ENCODE measurements at regions not wholly inside any gene's neighbourhood (a gene's known extent, or its start where the extent isn't known, plus 50 kb on each side); places are given as distances from the start of the nearest gene placed in this dataset.
"Not testable (repeated sequence)": the region's sequence is repeated elsewhere in the genome, so short reads cannot be mapped to it uniquely, and the experiment has no call there.

DNA sequence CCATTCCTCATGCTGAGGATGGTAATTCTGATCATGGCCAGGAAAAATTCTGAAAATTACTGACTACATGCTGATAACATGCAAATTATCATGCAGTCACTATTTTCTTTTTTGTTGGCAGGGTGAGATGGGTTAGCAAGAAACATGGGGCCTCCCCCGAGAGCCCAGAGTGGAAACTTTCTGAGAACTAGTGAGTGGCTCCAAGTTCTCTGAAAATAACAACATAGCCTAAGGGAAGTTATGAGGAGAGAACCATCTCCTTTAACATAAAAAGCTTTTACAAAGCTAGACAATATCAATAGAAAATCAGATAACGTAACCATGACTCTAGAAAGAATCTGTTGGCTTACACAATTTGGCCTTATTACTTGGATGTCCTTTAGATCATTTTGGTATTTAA lies 254.2 kb downstream of the PLOD2 start:
- no peak overlapping the region for H3K4me3 ChIP-seq (ENCODE audit: low read length)
- no peaks in the 10 kb centered on the region for H3K27me3 ChIP-seq (ENCODE audit: control insufficient read depth in 1 of 2, insufficient read depth in 2 of 2, low read length in 2 of 2)
- no peak overlapping the region for H3K27ac Mint-ChIP-seq
- ChIA-PET POLR2A (no interaction called here), CTCF (no interaction called here)
- H3K4me1 ChIP-seq (ENCODE audit: insufficient read depth, low read length), result no peaks in the 10 kb centered on the region
- H3K36me3 Mint-ChIP-seq (ENCODE audit: low read depth), result no peaks in the 10 kb centered on the region
- no peak overlapping the region for H3K4me3 Mint-ChIP-seq
- intact Hi-C loops (cut with DNase I, micrococcal nuclease), result no loop called here
- no peak for DNase-seq
- peaks cover 0 to 16% of the 10 kb centered on the region in 2 experiments for H3K9me3 ChIP-seq (ENCODE audit: control insufficient read depth in 1 of 2, insufficient read depth in 1 of 2, low read length in 2 of 2)
- H3K36me3 ChIP-seq (ENCODE audit: insufficient read depth, low read length), result no peaks in the 10 kb centered on the region
- H3K27ac ChIP-seq (ENCODE audit: low read depth in 1 of 2, low read length in 2 of 2), result no peak overlapping the region
- ATAC-seq (ENCODE audit: poor library complexity), result no peak
- H3K9me3 Mint-ChIP-seq, result peaks cover 5% of the 10 kb centered on the region
- H3K27me3 Mint-ChIP-seq, result no peaks in the 10 kb centered on the region
- TF ChIP-seq, protein P1, sequence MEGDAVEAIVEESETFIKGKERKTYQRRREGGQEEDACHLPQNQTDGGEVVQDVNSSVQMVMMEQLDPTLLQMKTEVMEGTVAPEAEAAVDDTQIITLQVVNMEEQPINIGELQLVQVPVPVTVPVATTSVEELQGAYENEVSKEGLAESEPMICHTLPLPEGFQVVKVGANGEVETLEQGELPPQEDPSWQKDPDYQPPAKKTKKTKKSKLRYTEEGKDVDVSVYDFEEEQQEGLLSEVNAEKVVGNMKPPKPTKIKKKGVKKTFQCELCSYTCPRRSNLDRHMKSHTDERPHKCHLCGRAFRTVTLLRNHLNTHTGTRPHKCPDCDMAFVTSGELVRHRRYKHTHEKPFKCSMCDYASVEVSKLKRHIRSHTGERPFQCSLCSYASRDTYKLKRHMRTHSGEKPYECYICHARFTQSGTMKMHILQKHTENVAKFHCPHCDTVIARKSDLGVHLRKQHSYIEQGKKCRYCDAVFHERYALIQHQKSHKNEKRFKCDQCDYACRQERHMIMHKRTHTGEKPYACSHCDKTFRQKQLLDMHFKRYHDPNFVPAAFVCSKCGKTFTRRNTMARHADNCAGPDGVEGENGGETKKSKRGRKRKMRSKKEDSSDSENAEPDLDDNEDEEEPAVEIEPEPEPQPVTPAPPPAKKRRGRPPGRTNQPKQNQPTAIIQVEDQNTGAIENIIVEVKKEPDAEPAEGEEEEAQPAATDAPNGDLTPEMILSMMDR (IDR thresholded peaks at IDR 0.05), result no peak
- H3K4me1 Mint-ChIP-seq (ENCODE audit: low read depth), result no peaks in the 10 kb centered on the region

DNA sequence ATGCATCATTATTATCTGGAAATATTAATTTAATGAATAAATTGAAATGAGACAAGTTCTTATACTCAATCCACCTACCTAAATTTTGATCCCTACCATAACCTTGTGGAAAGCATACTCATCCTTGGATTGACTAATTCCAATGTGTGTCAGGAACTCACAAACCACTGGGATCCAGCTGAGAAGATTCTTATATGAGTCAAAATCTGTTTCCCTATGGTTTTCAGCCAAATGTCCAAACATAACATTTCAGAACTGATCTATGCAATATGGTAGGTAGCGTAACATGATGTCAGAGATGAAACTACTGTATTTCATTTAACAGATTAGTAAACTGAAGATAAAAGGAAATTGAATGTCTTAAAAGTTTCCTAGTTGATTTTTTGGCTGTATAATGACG lies 250.0 kb downstream of the PLOD2 start:
- no peak overlapping the region for H3K27ac ChIP-seq (ENCODE audit: low read depth in 1 of 2, low read length in 2 of 2)
- TF ChIP-seq, protein P1 (IDR thresholded peaks at IDR 0.05), result no peak
- no peaks in the 10 kb centered on the region for H3K9me3 ChIP-seq (ENCODE audit: control insufficient read depth in 1 of 2, insufficient read depth in 1 of 2, low read length in 2 of 2)
- H3K27me3 ChIP-seq (ENCODE audit: control insufficient read depth in 1 of 2, insufficient read depth in 2 of 2, low read length in 2 of 2), result no peaks in the 10 kb centered on the region
- ATAC-seq (ENCODE audit: poor library complexity), result no peak
- H3K4me1 ChIP-seq (ENCODE audit: insufficient read depth, low read length), result no peaks in the 10 kb centered on the region
- ChIA-PET CTCF (no interaction called here), POLR2A (no interaction called here)
- Mint-ChIP-seq H3K36me3 (ENCODE audit: low read depth) (no peaks in the 10 kb centered on the region), H3K4me1 (ENCODE audit: low read depth) (no peaks in the 10 kb centered on the region), H3K27me3 (no peaks in the 10 kb centered on the region), H3K9me3 (peaks cover 3% of the 10 kb centered on the region), H3K27ac (no peak overlapping the region), H3K4me3 (no peak overlapping the region)
- intact Hi-C loops (cut with DNase I, micrococcal nuclease), result no loop called here
- no peak overlapping the region for H3K4me3 ChIP-seq (ENCODE audit: low read length)
- no peaks in the 10 kb centered on the region for H3K36me3 ChIP-seq (ENCODE audit: insufficient read depth, low read length)
- DNase-seq, result no peak

DNA sequence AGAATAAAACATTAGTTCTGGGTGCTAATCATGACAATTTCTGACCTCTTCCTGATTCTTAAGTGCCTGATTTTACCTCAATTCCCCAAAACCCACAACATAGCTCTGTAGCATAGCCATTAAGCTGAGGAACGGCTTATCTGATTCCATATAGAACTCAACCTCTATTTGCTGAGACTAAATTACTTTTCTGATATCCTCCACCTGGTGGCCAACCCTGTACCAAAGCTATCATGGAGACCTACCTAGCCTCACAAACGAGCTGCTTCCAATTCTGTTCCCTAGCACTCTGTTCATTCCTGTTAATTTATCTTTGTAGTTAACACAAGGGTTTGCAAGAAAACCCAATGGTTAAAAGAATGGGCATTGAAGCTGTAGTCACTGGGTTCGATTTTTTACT lies 245.2 kb downstream of the PLOD2 start:
- Histone ChIP-seq H3K9me3 (ENCODE audit: control insufficient read depth in 1 of 2, insufficient read depth in 1 of 2, low read length in 2 of 2) (no peaks in the 10 kb centered on the region), H3K4me3 (ENCODE audit: low read length) (no peak overlapping the region), H3K27ac (ENCODE audit: low read depth in 1 of 2, low read length in 2 of 2) (no peak overlapping the region), H3K27me3 (ENCODE audit: control insufficient read depth in 1 of 2, insufficient read depth in 2 of 2, low read length in 2 of 2) (no peaks in the 10 kb centered on the region), H3K36me3 (ENCODE audit: insufficient read depth, low read length) (no peaks in the 10 kb centered on the region), H3K4me1 (ENCODE audit: insufficient read depth, low read length) (no peaks in the 10 kb centered on the region)
- ChIA-PET CTCF (no interaction called here), POLR2A (no interaction called here)
- H3K36me3 Mint-ChIP-seq (ENCODE audit: low read depth), result no peaks in the 10 kb centered on the region
- no peaks in the 10 kb centered on the region for H3K27me3 Mint-ChIP-seq
- H3K27ac Mint-ChIP-seq, result no peak overlapping the region
- H3K9me3 Mint-ChIP-seq, result peaks cover 2% of the 10 kb centered on the region
- TF ChIP-seq, protein P1 (IDR thresholded peaks at IDR 0.05), result no peak
- ATAC-seq (ENCODE audit: poor library complexity), result no peak
- no peak for DNase-seq
- intact Hi-C loops (cut with DNase I, micrococcal nuclease), result no loop called here
- no peaks in the 10 kb centered on the region for H3K4me1 Mint-ChIP-seq (ENCODE audit: low read depth)
- H3K4me3 Mint-ChIP-seq, result no peak overlapping the region

DNA sequence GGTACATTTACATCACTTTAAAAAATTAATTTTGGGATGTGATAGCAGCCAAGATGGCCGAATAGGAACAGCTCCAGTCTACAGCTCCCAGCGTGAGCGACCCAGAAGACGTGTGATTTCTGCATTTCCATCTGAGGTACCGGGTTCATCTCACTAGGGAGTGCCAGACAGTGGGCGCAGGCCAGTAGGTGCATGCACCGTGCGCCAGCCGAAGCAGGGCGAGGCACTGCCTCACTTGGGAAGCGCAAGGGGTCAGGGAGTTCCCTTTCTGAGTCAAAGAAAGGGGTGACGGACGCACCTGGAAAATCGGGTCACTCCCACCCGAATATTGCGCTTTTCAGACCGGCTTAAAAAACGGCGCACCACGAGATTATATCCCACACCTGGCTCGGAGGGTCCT lies 233.2 kb downstream of the PLOD2 start:
- POLR2A ChIA-PET; CTCF ChIA-PET; H3K36me3 Mint-ChIP-seq (ENCODE audit: low read depth): not testable (repeated sequence)

More for the DNA sequence above, 233.2 kb downstream of the PLOD2 start:
- ATAC-seq (ENCODE audit: poor library complexity); H3K4me1 ChIP-seq (ENCODE audit: insufficient read depth, low read length); DNase-seq; H3K27me3 Mint-ChIP-seq; H3K9me3 ChIP-seq (ENCODE audit: control insufficient read depth in 1 of 2, insufficient read depth in 1 of 2, low read length in 2 of 2); intact Hi-C loops (cut with DNase I, micrococcal nuclease); H3K9me3 Mint-ChIP-seq; H3K4me3 ChIP-seq (ENCODE audit: low read length); H3K4me1 Mint-ChIP-seq (ENCODE audit: low read depth); H3K27ac Mint-ChIP-seq; H3K36me3 ChIP-seq (ENCODE audit: insufficient read depth, low read length); H3K27ac ChIP-seq (ENCODE audit: low read depth in 1 of 2, low read length in 2 of 2); H3K4me3 Mint-ChIP-seq; H3K27me3 ChIP-seq (ENCODE audit: control insufficient read depth in 1 of 2, insufficient read depth in 2 of 2, low read length in 2 of 2): not testable (repeated sequence)
